RCC 7860 (cell line): ENCODE measurements at regions not wholly inside any gene's neighbourhood (a gene's known extent, or its start where the extent isn't known, plus 50 kb on each side); places are given as distances from the start of the nearest gene placed in this dataset.
"Not testable (repeated sequence)": the region's sequence is repeated elsewhere in the genome, so short reads cannot be mapped to it uniquely, and the experiment has no call there.

Source experiments
- DNase-seq: peaks from one replicate; pipeline ENCODE4 v3.0.0-alpha.2; 2015; ENCODE audit warnings: low spot score
- FAIRE-seq: peaks from 2 replicates; lab custom pipeline; 2012; peaks lifted over from hg19 to GRCh38; lab: Jason Lieb, UNC

DNA sequence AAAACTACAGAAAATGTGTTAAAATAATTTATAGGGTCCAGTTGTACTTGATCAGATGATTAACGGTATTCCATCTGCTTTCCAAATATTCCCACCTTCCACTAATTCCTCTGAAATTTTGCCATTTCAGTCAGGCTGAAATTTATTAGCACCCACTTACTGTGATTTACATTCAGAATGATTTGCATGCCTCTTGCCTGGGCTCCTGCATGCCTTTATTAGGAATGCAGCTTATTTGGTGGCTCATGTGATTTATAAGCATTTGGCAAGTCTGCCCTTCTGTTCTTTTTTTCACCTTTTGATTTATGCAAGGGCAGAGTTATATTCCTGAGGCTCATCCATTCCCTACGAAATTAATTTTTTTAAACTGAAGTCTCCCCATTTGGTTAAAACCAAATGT lies 1594.5 kb upstream of the PIK3C3 start:
- FAIRE-seq (no peak), DNase-seq (no peak)

- DNase-seq, result no peak
- FAIRE-seq, result no peak
These were observed 1597.5 kb upstream of the PIK3C3 start for GRCh38 chr18:40357536-40357935.

DNA sequence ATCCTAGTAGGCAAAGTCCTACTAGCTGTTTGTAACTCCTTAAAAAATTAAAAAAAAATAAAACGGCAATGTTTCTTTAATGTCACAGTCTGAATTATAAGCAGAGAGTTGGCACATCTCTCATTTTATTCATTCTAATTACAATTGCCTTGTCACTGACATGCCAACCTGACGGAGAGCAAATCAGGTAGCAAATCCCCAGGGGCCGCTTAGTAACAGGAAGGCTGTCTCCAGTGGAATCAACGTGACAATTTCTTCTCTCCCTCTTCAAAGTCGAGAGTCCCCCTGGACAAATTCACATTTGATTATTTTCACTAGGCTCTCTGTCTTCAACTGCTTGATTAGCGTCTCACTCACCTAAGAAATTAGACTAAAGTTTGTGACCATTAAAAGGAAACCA lies 1598.9 kb upstream of the PIK3C3 start:
- DNase-seq (no peak), FAIRE-seq (no peak)

DNA sequence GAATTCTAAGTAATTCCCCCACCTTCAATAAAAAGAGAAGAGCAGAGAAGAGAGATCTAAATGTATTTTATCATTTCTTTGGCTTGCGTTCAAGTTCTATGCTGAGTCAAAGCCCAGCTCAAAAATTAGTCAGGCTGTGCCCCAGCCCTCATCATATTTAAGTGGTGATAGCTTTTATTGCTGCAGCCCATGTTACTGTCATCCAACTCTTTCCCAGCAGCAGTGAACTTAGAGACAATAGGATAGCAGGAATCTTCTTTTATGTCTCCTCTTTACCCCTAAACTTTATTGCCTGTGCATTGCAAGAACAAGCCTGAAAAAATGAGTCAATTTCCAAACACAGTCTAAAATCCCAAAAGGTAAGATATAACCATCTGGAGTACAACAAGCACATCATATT lies 1599.3 kb upstream of the PIK3C3 start:
- no peak for DNase-seq
- no peak for FAIRE-seq

DNA sequence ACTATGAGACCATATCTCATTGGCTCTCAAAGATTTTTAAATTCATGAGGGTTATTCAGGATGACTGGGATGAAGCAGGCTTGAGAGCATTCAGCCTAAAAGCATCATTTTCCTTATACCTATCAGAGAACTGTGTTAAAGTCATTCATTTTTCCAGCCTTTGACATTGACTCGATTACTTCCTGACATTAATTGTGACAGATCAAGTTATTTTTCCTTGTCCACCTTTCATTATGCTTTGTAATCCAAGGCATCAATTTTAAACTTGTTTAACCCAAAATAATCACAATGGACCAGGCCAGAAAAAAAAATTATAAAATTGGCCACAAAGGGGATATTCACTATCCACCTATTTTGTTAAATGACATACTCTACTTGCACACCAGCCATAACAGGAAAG lies 1606.8 kb upstream of the PIK3C3 start:
- DNase-seq (no peak), FAIRE-seq (no peak)

DNA sequence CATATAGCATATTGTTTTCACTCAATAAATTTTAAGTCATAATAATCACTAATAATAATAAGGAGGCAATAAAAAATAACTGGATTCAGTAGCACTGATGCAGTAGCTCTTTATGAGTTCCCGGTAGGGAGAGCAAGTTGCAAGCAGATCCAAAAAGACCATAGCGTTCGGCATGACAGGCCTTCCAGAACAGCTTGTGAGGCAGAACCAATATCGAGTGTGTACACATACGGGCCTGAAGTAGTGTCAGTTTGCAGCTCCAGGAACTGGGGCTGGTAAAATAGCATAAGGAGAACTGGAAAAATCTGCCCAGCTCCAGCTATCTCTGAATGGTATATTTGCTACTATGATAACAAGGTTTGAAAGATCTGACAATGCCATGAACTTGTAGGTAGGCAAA lies 1607.8 kb upstream of the PIK3C3 start:
- FAIRE-seq (no peak), DNase-seq (no peak)

- DNase-seq, result no peak
- no peak for FAIRE-seq
These were observed 1608.9 kb upstream of the PIK3C3 start for GRCh38 chr18:40346146-40346545.

DNA sequence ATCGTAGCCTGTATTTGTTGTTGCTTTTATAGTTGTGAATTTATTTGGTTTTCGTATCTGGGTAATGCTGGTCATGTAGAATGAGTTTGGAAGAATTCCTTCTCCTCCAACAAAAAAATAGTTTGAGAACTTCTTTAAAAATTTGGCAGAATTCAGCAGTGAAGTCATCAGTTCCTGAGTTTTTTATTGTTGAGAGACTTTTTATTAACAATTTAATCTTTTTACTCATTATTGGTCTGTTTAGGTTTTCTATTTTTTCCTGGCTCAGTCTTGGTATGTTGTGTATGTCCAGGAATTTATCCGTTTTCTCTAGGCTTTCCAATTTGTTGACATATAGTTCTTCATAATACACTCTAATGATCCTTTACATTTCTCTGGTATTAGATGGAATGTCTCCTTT lies 1613.3 kb upstream of the PIK3C3 start:
- DNase-seq (no peak), FAIRE-seq (no peak)

- DNase-seq (no peak), FAIRE-seq (no peak)
These were observed 1616.8 kb upstream of the PIK3C3 start for GRCh38 chr18:40338284-40338683.

GRCh38 chr18:40326985-40327384 lies 1628.0 kb upstream of the PIK3C3 start:
- FAIRE-seq (no peak), DNase-seq (no peak)

GRCh38 chr18:40325988-40326387 lies 1629.0 kb upstream of the PIK3C3 start:
- no peak for FAIRE-seq
- no peak for DNase-seq

DNA sequence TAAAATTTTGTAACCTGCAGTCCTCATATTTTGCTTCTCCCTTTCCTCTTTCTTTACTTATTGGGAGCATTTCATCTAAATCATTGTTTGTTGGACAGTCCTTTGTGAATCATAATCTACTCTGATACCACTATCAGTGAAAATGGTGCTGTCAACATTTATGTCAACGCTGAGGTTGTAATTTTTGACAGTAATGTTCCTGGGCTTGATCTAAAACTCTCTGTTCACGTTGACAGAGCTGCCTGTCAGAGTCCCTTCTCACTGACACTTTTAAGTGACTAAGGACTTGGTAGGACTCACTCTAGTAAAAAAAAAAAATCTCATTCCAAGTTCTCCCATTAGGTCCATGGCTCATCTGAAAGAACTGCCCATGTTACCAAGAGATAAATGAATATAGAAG lies 1640.8 kb upstream of the PIK3C3 start:
- no peak for FAIRE-seq
- no peak for DNase-seq

- FAIRE-seq (no peak), DNase-seq (no peak)
These were observed 1641.9 kb upstream of the PIK3C3 start for GRCh38 chr18:40313030-40313642.

GRCh38 chr18:40307627-40308026 lies 1647.4 kb upstream of the PIK3C3 start:
- no peak for FAIRE-seq

DNA sequence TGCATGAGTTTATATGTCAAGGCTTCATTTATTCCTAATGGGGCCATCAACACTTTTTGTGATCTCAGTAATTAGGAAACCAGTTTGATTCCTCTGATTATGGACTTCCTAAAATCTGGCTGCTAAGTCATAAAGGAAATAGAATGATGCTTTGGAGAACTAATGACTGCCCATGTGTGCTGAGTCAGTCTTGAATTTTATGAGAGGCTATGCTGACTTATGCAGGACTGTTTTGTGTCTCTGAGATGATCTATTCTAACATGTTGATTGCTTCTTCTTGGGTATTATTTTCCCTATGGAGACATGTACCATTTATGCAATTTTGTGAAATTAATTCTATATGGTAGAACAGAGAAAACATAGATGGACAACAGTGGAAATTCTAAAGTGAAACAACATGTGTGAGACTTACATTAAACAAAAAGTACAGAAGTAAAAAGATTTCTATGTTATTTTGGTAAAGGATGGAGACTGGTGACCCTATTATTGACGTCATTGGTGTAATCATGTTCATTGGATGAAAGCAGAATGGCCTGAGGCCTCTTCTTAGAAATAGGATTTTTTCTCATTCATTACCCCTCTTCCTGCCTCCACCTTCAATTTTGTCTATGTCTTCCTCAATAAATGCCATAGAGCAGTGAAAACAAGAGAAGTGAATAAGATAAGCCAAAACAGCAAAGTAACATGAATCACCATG lies 1658.2 kb upstream of the PIK3C3 start:
- DNase-seq (no peak), FAIRE-seq (no peak)

More at GRCh38 chr18:40307627-40308026, 1647.4 kb upstream of the PIK3C3 start:
- DNase-seq, result no peak

DNA sequence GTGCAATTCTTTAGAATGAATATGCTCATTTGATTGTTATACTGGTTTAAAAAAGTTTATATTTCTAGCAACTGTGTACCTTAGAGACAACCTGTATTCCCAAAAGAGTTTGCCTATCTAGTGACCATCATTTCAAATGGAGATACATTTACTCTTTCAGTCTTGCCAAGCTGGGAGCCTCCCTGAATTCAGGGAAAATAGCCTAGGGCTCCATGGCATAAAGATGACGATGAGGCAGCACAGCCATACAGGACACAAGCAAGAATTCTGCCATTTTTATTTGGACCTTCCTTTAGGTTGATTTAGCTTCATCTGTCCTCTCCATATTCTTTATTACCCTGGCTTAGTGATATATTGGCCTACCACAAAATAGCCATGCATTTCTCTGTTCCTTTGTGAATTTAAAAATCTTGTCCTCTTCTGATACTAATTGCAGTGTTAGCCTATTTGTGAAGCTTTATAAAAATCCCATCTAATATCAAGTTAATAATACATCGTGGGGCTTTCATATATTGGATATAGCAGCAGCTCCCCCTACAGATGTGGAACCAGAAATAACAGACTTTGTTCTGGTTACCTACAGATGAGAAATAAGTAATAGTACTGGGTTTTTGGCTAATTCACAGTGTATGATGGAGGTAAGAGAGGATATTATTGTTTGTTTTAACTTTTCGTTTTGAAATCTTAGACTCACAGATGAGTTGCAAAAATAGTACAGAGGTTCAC lies 1661.9 kb upstream of the PIK3C3 start:
- DNase-seq, result no peak
- no peak for FAIRE-seq

GRCh38 chr18:40283560-40283959 lies 1671.5 kb upstream of the PIK3C3 start:
- no peak for DNase-seq
- no peak for FAIRE-seq

DNA sequence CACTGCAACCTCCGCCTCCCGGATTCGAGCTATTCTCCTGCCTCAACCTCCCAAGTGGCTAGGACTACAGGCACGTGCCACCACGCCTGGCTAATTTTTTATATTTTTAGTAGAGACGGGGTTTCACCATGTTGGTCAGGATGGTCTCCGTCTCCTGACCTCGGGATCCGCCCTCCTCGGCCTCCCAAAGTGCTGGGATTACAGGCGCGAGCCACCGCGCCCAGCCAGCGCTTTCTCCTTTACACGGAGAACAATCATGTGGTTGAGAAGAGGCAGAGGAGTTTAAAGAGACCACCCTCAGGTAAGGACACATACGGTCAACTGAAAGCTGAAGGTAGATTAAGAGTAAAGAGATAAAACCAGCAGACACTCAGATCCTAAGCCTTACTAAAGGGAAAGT lies 1673.7 kb upstream of the PIK3C3 start:
- DNase-seq, FAIRE-seq: not testable (repeated sequence)

DNA sequence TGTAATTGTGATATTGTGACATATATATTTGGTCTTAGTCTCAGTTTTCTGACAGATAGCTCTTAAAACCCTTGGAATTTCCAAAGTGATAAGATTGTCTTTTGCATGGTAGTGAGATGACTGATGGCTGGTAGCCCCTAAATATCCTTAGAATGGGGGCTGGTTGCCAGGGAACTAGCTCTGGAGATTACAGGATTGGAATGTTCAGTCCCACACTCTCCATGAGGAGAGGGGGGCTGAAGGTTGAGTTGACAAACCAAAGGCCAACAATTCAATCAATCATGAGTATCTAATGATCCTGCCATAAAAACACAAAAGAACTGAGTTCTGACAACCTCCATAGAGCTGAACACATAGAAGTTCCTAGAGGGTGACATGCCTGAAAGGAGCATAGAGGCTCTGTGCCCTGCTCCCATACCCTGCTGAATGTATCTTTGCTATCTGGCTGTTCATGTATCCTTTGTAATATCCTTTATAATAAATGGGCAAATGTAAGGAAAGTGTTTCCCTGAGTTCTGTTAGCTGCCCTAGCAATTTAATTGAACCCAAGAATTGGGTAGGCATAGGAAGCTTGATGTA lies 1680.3 kb upstream of the PIK3C3 start:
- FAIRE-seq, result no peak
- no peak for DNase-seq

DNA sequence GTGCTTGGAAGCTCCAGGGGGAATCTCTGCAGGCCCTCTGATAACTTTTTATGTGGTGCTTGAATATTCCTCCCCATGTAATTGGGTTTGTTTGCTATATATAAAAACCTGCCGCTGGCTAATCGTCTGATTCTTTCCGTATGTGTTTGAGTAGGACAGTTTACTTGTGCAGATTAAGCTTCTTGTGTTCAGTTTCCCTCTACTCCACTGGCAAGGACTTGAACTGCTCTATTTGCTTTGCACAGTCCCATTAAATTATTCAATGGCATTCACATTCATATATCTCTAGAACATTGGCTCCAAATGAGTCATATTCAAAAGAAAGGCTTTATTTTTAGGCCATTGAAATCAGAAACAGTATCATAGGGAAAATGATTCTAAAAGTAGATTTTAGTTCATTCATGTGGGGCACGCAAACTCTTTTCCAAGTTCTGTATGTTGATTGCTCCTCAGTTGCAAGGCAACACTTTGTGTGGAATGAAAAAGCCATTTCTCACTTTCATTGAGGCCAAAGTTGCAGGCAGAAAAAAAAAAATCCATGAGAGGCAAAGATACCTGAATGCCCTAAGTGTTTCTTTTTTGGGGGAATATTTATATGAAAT lies 1682.3 kb upstream of the PIK3C3 start:
- FAIRE-seq (no peak), DNase-seq (no peak)

- DNase-seq (no peak), FAIRE-seq (no peak)
These were observed 1695.8 kb upstream of the PIK3C3 start for GRCh38 chr18:40259115-40259835.
